Parathyroid adenoma (tissue), 2 donors: ENCODE measurements at regions not wholly inside any gene's neighbourhood (a gene's known extent, or its start where the extent isn't known, plus 50 kb on each side); places are given as distances from the start of the nearest gene placed in this dataset.

Experiments used
- H2AFZ ChIP-seq: fragments of 300-600 bp; sonication (generic); one replicate; pipeline ENCODE4 v1.7.0; 2017; ENCODE audit warnings: antibody characterized with exemption, mild to moderate bottlenecking
- H3K27ac ChIP-seq: fragments of 300-600 bp; sonication (generic); one replicate; pipeline ENCODE4 v1.7.0; 2017
- H3K27me3 ChIP-seq: fragments of 300-600 bp; sonication (generic); one replicate; pipeline ENCODE4 v1.7.0; 2017; ENCODE audit warnings: low read length; ENCODE audit not compliant: control insufficient read depth, insufficient read depth
- H3K36me3 ChIP-seq: fragments of 300-600 bp; sonication (generic); one replicate; pipeline ENCODE4 v1.7.0; 2017; ENCODE audit warnings: low read length; ENCODE audit not compliant: control insufficient read depth, insufficient read depth
- H3K4me1 ChIP-seq: fragments of 300-600 bp; sonication (generic); one replicate; pipeline ENCODE4 v1.7.0; 2017; ENCODE audit warnings: control low read depth
- H3K4me2 ChIP-seq: fragments of 300-600 bp; sonication (generic); one replicate; pipeline ENCODE4 v1.7.0; 2017; ENCODE audit warnings: low read length
- H3K4me3 ChIP-seq: fragments of 300-600 bp; sonication (generic); one replicate; pipeline ENCODE4 v1.7.0; 2017; ENCODE audit warnings: low read depth, low read length
- H3K79me2 ChIP-seq: fragments of 300-600 bp; sonication (generic); one replicate; pipeline ENCODE4 v1.7.0; 2017; ENCODE audit warnings: control low read depth
- H3K9ac ChIP-seq: fragments of 300-600 bp; sonication (generic); one replicate; pipeline ENCODE4 v1.7.0; 2017; ENCODE audit warnings: mild to moderate bottlenecking
- H3K9me3 ChIP-seq: fragments of 300-600 bp; sonication (generic); one replicate; pipeline ENCODE4 v1.7.0; 2017; ENCODE audit warnings: low read length; ENCODE audit not compliant: control insufficient read depth
- TF ChIP-seq, protein P1 (sequence below): fragments of 300-600 bp; sonication (generic); IDR thresholded peaks from one replicate; pipeline ENCODE4 v1.7.0; 2017; ENCODE audit warnings: antibody characterized with exemption, mild to moderate bottlenecking
- donor health status: primary hyperparathyroidism.

DNA sequence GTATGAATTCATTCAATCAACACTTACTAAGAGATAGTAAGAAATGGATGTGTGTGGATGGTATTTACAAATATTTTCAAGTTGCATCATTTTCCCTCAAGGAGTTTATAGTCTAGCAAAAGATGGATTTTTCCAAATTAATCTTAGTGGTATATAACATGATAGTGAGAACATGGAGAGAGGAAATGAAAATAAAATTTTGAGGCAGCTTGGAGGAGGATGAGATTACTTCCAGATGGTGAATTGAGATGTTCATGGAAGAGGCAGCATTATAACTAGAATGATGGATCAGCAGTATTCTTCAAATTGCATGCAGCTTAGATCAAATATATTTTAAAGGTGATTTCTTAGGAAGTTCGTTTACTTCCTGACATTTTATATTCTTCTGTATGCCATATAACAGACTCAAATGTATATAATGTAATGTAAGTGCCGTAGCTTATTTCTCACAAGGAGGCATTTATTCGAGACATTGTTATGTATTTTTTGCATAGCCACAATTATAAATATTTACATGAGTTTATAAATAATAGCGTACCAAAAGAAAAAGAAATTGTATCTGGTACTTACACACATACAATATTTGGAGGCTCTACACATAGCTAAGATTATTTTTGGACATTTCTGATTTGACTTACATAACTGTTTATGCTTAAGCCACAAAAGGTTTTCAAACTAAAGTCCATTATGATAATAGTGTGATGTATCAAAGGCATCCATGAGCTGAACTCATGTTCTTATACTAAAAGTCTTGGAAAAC, 439.4 kb downstream of the SPRY1 start:
- Histone ChIP-seq H3K79me2 (no peaks in the 10 kb centered on the region), H3K4me3 (no peak overlapping the region), H3K27ac (no peak overlapping the region), H3K4me2 (no peak overlapping the region), H3K27me3 (no peaks in the 10 kb centered on the region), H3K36me3 (no peaks in the 10 kb centered on the region), H2AFZ (no peak overlapping the region), H3K9me3 (no peaks in the 10 kb centered on the region), H3K9ac (no peak overlapping the region), H3K4me1 (no peaks in the 10 kb centered on the region)
- TF ChIP-seq, protein P1, sequence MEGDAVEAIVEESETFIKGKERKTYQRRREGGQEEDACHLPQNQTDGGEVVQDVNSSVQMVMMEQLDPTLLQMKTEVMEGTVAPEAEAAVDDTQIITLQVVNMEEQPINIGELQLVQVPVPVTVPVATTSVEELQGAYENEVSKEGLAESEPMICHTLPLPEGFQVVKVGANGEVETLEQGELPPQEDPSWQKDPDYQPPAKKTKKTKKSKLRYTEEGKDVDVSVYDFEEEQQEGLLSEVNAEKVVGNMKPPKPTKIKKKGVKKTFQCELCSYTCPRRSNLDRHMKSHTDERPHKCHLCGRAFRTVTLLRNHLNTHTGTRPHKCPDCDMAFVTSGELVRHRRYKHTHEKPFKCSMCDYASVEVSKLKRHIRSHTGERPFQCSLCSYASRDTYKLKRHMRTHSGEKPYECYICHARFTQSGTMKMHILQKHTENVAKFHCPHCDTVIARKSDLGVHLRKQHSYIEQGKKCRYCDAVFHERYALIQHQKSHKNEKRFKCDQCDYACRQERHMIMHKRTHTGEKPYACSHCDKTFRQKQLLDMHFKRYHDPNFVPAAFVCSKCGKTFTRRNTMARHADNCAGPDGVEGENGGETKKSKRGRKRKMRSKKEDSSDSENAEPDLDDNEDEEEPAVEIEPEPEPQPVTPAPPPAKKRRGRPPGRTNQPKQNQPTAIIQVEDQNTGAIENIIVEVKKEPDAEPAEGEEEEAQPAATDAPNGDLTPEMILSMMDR, result no peak

- Histone ChIP-seq H3K9me3 (no peaks in the 10 kb centered on the region), H3K4me1 (no peaks in the 10 kb centered on the region), H3K9ac (no peak overlapping the region), H3K79me2 (no peaks in the 10 kb centered on the region), H3K36me3 (no peaks in the 10 kb centered on the region), H3K27ac (no peak overlapping the region), H2AFZ (no peak overlapping the region), H3K27me3 (no peaks in the 10 kb centered on the region), H3K4me2 (no peak overlapping the region), H3K4me3 (no peak overlapping the region)
- TF ChIP-seq, protein P1, result no peak
Observed at GRCh38 chr4:123836851-123837595, 440.4 kb downstream of the SPRY1 start.

DNA sequence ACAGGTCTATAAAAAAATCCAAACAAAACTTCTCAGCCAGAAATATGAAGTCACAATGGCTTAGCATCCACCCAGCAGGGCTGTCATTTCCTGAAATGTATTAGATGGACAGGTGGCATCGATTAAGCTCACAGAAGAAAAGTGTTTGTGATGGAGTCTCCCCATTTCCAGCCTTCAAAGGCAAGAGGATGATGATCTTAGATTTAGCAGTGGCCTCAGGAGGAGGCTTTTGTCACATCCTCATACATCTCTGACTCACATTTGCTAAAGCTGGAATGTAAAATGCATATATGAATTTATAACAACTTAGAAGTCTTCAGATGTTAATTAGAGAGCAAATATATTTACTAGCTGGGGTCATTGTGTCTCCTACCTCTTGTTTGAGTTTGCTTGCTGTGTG, 441.9 kb downstream of the SPRY1 start:
- Histone ChIP-seq H3K9me3 (no peaks in the 10 kb centered on the region), H3K4me2 (no peak overlapping the region)

DNA sequence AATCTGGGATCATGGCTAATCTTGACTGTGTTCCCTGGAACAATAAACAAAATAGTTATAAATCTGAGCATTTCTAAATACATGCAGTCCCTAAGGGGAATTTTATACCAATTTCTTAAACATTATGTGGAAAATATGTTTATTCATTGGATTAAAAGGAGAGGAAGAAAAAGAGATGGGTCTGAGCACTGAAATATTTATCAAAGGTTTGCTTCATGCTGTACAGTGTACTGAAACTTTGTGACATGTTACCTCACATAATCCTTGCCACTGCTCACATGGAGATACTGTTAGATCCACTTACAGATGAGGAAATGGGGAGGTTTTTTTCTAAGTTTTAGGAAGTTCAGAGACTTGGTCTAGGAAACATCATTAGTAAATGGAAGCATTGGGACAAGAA, 443.6 kb downstream of the SPRY1 start:
- Histone ChIP-seq H3K79me2 (no peaks in the 10 kb centered on the region), H2AFZ (no peak overlapping the region), H3K9ac (no peak overlapping the region), H3K9me3 (no peaks in the 10 kb centered on the region), H3K36me3 (no peaks in the 10 kb centered on the region), H3K4me1 (no peaks in the 10 kb centered on the region), H3K4me3 (no peak overlapping the region), H3K27ac (no peak overlapping the region), H3K4me2 (no peak overlapping the region), H3K27me3 (no peaks in the 10 kb centered on the region)
- TF ChIP-seq, protein P1, result no peak

More for the DNA sequence above, 441.9 kb downstream of the SPRY1 start:
- no peak overlapping the region for H2AFZ ChIP-seq
- H3K79me2 ChIP-seq, result no peaks in the 10 kb centered on the region
- no peak overlapping the region for H3K27ac ChIP-seq
- no peak overlapping the region for H3K9ac ChIP-seq
- H3K4me1 ChIP-seq, result no peaks in the 10 kb centered on the region
- H3K36me3 ChIP-seq, result no peaks in the 10 kb centered on the region
- TF ChIP-seq, protein P1, result no peak
- H3K27me3 ChIP-seq, result no peaks in the 10 kb centered on the region
- H3K4me3 ChIP-seq, result no peak overlapping the region
